Body of pancreas (tissue), 4 donors: ENCODE measurements at regions not wholly inside any gene's neighbourhood (a gene's known extent, or its start where the extent isn't known, plus 50 kb on each side); places are given as distances from the start of the nearest gene placed in this dataset.

ENCODE experiments used
- CTCF ChIP-seq, 7 experiments: fragments of 450-650 bp in 4 of 7; fragments of 200-600 bp in 3 of 7; sonication (generic) in 3 of 7; IDR thresholded peaks; one replicate each; pipeline ENCODE4 v1.5.1; 2016 to 2019; ENCODE audit warnings: antibody characterized with exemption in 7 of 7
- POLR2A ChIP-seq, 3 donors: fragments of 450-650 bp; IDR thresholded peaks; one replicate each; pipeline ENCODE4 v1.6.1; 2016; ENCODE audit warnings: antibody characterized with exemption in 3 of 3, mild to moderate bottlenecking in 2 of 3

GRCh38 chr15:68484220-68484619, 52.3 kb upstream of the ITGA11 start:
- TF ChIP-seq CTCF (IDR thresholded peaks at IDR 0.05), result no peak
- TF ChIP-seq POLR2A (IDR thresholded peaks at IDR 0.05), result no peak
